Uterus (tissue), 2 donors: ENCODE measurements at regions not wholly inside any gene's neighbourhood (a gene's known extent, or its start where the extent isn't known, plus 50 kb on each side); places are given as distances from the start of the nearest gene placed in this dataset.

Experiments
- POLR2A ChIP-seq, 2 donors: fragments of 450-650 bp; IDR thresholded peaks; one replicate each; pipeline ENCODE4 v1.6.1; 2016; ENCODE audit warnings: antibody characterized with exemption in 2 of 2, mild to moderate bottlenecking in 1 of 2, moderate library complexity in 1 of 2
- TF ChIP-seq, protein P1 (sequence below), 4 experiments: fragments of 200-600 bp in 2 of 4; fragments of 450-650 bp in 2 of 4; sonication (generic) in 2 of 4; IDR thresholded peaks; one replicate each; pipeline ENCODE4 v1.5.1; 2016 to 2019; ENCODE audit warnings: antibody characterized with exemption in 4 of 4, mild to moderate bottlenecking in 2 of 4, moderate library complexity in 1 of 4

GRCh38 chr10:120115959-120116358 is 223.4 kb downstream of the SEC23IP start:
- TF ChIP-seq, protein P1, sequence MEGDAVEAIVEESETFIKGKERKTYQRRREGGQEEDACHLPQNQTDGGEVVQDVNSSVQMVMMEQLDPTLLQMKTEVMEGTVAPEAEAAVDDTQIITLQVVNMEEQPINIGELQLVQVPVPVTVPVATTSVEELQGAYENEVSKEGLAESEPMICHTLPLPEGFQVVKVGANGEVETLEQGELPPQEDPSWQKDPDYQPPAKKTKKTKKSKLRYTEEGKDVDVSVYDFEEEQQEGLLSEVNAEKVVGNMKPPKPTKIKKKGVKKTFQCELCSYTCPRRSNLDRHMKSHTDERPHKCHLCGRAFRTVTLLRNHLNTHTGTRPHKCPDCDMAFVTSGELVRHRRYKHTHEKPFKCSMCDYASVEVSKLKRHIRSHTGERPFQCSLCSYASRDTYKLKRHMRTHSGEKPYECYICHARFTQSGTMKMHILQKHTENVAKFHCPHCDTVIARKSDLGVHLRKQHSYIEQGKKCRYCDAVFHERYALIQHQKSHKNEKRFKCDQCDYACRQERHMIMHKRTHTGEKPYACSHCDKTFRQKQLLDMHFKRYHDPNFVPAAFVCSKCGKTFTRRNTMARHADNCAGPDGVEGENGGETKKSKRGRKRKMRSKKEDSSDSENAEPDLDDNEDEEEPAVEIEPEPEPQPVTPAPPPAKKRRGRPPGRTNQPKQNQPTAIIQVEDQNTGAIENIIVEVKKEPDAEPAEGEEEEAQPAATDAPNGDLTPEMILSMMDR (IDR thresholded peaks at IDR 0.05) = no peak
- TF ChIP-seq POLR2A (IDR thresholded peaks at IDR 0.05) = no peak
